Left lung (tissue), 4 donors: ENCODE measurements at regions not wholly inside any gene's neighbourhood (a gene's known extent, or its start where the extent isn't known, plus 50 kb on each side); places are given as distances from the start of the nearest gene placed in this dataset.

Source experiments
- ATAC-seq: fragments of 200-7000 bp; cut with Tn5 transposase; one replicate; pipeline ENCODE4 v1.9.1; 2020; ENCODE audit warnings: moderate library complexity
- DNase-seq, 4 donors: peaks; one replicate each; pipeline ENCODE4 v3.0.0-alpha.2; 2013 to 2020
- H3K27ac ChIP-seq, 2 donors: fragments of 200-600 bp; sonication (generic) in 1 of 2; one replicate each; pipeline versions ENCODE4 v1.5.0 to v1.8.0; 2020 to 2021
- H3K27me3 ChIP-seq, 2 donors: fragments of 200-600 bp; sonication (generic) in 1 of 2; one replicate each; pipeline versions ENCODE4 v1.5.0 to v1.8.0; 2020 to 2021
- H3K36me3 ChIP-seq, 2 donors: fragments of 200-600 bp; sonication (generic) in 1 of 2; one replicate each; pipeline versions ENCODE4 v1.5.0 to v1.8.0; 2020 to 2021
- H3K4me1 ChIP-seq, 2 donors: fragments of 200-600 bp; one replicate each; pipeline ENCODE4 v1.8.0; 2021
- H3K4me3 ChIP-seq, 2 donors: fragments of 200-600 bp; sonication (generic) in 1 of 2; one replicate each; pipeline versions ENCODE4 v1.5.0 to v1.8.0; 2020 to 2021; ENCODE audit warnings: mild to moderate bottlenecking in 1 of 2
- H3K9me3 ChIP-seq, 2 donors: fragments of 200-600 bp; sonication (generic) in 1 of 2; one replicate each; pipeline versions ENCODE4 v1.5.0 to v1.8.0; 2020 to 2021
- CTCF ChIP-seq, 2 donors: fragments of 200-600 bp; sonication (generic) in 1 of 2; IDR thresholded peaks; one replicate each; pipeline versions ENCODE4 v1.5.0 to v1.8.0; 2021; ENCODE audit warnings: antibody characterized with exemption in 2 of 2
- intact Hi-C, 2 donors: fragments of 100-400 bp; cut with DNase I; formaldehyde crosslinking; loops; one replicate each; pipeline versions ENCODE4 v1.11.2 to v1.14.2; 2022
- donor health status: DM: no; HTN: yes; CAD: no.
- donor health status: DM: no; HTN: no; CAD: no.

GRCh38 chr1:172885971-172886370 is 164.8 kb downstream of the TNFSF18 start:
- ATAC-seq (peak; percentile 88), DNase-seq (peak in 1 of 4 donors; percentile 3)
- intact Hi-C loops = no loop called here
- H3K9me3 ChIP-seq = no peaks in the 10 kb centered on the region
- H3K36me3 ChIP-seq = no peaks in the 10 kb centered on the region
- H3K27ac ChIP-seq = no peak overlapping the region
- no peak overlapping the region for H3K4me3 ChIP-seq
- H3K4me1 ChIP-seq = no peaks in the 10 kb centered on the region
- TF ChIP-seq CTCF (IDR thresholded peaks at IDR 0.05) = no peak
- H3K27me3 ChIP-seq = no peaks in the 10 kb centered on the region

- no peaks in the 10 kb centered on the region for H3K4me1 ChIP-seq
- DNase-seq = no peak
- no peak for ATAC-seq
- no peak overlapping the region for H3K27ac ChIP-seq
- intact Hi-C loops = no loop called here
- H3K9me3 ChIP-seq = no peaks in the 10 kb centered on the region
- no peak overlapping the region for H3K4me3 ChIP-seq
- no peaks in the 10 kb centered on the region for H3K27me3 ChIP-seq
- H3K36me3 ChIP-seq = no peaks in the 10 kb centered on the region
- TF ChIP-seq CTCF (IDR thresholded peaks at IDR 0.05) = no peak
These were observed 163.6 kb downstream of the TNFSF18 start for GRCh38 chr1:172887162-172887561.

GRCh38 chr1:172893146-172893841 is 157.4 kb downstream of the TNFSF18 start:
- no peaks in the 10 kb centered on the region for H3K27me3 ChIP-seq
- no peaks in the 10 kb centered on the region for H3K36me3 ChIP-seq
- no peak overlapping the region for H3K27ac ChIP-seq
- TF ChIP-seq CTCF (IDR thresholded peaks at IDR 0.05) = no peak
- intact Hi-C loops = no loop called here
- no peak overlapping the region for H3K4me3 ChIP-seq
- H3K9me3 ChIP-seq = no peaks in the 10 kb centered on the region
- ATAC-seq = no peak
- no peak for DNase-seq
- no peaks in the 10 kb centered on the region for H3K4me1 ChIP-seq

GRCh38 chr1:172894349-172895049 is 156.2 kb downstream of the TNFSF18 start:
- H3K4me1 ChIP-seq = no peaks in the 10 kb centered on the region
- no peak overlapping the region for H3K4me3 ChIP-seq

More at GRCh38 chr1:172894349-172895049, 156.2 kb downstream of the TNFSF18 start:
- H3K36me3 ChIP-seq = no peaks in the 10 kb centered on the region
- no peak for DNase-seq
- H3K27me3 ChIP-seq = no peaks in the 10 kb centered on the region
- TF ChIP-seq CTCF (IDR thresholded peaks at IDR 0.05) = no peak
- no peak overlapping the region for H3K27ac ChIP-seq
- intact Hi-C loops = no loop called here
- ATAC-seq = no peak
- H3K9me3 ChIP-seq = no peaks in the 10 kb centered on the region
